Panc1 (cell line): ENCODE measurements at regions not wholly inside any gene's neighbourhood (a gene's known extent, or its start where the extent isn't known, plus 50 kb on each side); places are given as distances from the start of the nearest gene placed in this dataset.

Experiments used
- CTCF ChIP-seq: fragments of 450-650 bp; IDR thresholded peaks from 2 replicates; pipeline ENCODE4 v1.5.1; 2017; ENCODE audit warnings: mild to moderate bottlenecking
- POLR2AphosphoS5 ChIP-seq: IDR thresholded peaks from 2 replicates; pipeline ENCODE4 v1.6.1; 2012; ENCODE audit warnings: mild to moderate bottlenecking, low read depth, low read length, moderate library complexity

DNA sequence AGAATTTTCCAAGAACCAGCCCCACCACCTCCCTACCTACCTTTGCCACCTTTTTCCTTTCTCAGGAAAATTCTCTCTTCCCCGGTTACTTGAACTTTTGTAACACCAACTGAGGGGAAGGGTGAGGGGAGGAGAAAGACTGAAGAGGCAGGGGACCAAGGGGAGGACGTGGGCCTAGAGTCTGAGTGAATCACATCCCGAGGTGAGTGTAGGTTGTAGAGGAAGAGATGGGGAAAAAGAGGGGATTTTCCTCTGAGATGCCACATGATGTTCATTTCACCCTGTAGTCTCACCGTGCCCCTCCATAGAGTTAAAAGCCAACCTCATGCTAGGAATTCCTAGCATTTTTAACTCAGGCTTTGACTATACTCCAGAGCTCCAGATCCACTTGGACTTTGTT, 311.8 kb downstream of the RPAP3 start:
- no peak for TF ChIP-seq POLR2AphosphoS5
- no peak for TF ChIP-seq CTCF
